HG03571 (cell line): ENCODE measurements at regions not wholly inside any gene's neighbourhood (a gene's known extent, or its start where the extent isn't known, plus 50 kb on each side); places are given as distances from the start of the nearest gene placed in this dataset.
"Not testable (repeated sequence)": the region's sequence is repeated elsewhere in the genome, so short reads cannot be mapped to it uniquely, and the experiment has no call there.

Experiments used
- ATAC-seq: cut with Tn5 transposase; IDR thresholded peaks from one replicate; pipeline ENCODE4 v1.9.1; 2021; ENCODE audit not compliant: unreplicated experiment

- no peak for ATAC-seq
These were observed 1127.7 kb downstream of the REEP3 start for GRCh38 chr10:64648915-64649314.

- no peak for ATAC-seq
These were observed 1137.3 kb downstream of the REEP3 start for GRCh38 chr10:64658528-64658927.

- ATAC-seq: no peak
These were observed 1138.1 kb downstream of the REEP3 start for GRCh38 chr10:64659311-64659710.

- no peak for ATAC-seq
These were observed 1160.8 kb downstream of the REEP3 start for GRCh38 chr10:64682043-64682442.

DNA sequence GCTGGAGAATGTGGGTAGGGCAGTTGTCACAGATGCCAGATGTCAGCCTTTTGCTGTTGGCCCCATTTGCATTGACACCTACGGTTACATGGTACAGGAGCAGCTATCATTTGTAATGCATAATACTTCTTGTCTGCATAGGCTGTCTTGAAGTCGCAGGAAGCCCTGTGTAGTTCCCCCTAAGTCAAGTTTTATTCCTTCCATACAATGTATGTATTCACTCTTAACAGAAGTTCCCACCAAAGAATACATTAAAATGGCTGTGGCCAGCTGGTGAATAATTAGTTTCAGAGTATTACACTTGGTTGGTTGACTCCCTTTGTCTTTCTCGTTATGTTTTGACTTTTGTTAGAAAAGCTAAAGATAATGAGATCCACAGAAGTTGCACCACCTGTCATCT lies 1169.0 kb downstream of the REEP3 start:
- no peak for ATAC-seq

- ATAC-seq: no peak
These were observed 1178.0 kb downstream of the REEP3 start for GRCh38 chr10:64699244-64699643.

DNA sequence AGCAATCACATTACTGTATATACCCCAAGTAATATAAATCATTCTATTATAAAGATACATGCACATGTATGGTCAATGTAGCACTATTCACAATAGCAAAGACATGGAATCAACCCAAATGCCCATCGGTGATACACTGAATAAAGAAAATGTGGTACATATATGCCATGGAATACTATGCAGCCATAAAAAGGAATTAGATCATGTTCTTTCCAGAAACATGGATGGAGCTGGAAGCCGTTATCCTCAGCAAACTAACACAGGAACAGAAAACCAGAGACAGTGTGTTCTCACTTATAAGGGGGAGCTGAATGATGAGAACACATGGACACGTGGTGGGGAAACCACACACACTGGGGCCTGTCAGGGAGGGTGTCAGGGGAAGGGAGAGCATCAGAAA lies 1180.9 kb downstream of the REEP3 start:
- not testable (repeated sequence) for ATAC-seq

DNA sequence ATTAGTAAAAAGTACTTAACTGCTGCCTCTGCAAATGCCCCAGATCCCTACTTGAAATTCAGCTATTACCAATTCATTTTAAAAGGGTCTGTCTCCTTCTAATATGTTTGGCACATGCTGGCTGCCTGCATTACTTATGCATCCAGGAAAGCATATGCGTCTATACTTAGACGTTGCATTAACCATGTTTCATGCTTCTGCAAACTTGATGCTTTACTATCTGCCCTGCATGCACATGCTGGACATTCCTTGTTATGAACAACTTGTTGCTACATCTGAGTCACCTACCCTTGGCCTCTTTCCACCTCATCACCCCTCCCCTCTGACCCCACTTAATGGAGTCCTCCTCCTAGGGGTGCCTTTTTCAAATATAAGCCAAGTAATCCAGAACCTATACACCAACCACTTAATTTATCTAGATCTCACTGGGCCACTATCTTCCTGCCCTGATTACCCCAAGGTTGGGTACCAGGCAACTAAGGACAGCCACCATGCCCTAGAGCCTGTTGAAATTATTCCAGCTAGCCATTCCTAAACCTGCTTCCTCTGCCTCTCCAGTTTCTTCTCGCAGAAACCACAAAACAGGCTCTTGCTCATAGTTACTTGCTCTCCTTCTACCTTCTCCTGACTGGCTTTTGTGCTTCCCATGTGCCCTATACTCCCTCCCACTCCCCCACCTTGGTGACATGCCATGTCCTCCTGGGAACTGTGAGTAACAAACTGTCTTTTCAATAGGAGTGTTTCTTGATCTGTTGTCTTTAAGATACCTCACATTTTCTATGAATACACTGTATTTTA lies 1187.9 kb downstream of the REEP3 start:
- no peak for ATAC-seq

DNA sequence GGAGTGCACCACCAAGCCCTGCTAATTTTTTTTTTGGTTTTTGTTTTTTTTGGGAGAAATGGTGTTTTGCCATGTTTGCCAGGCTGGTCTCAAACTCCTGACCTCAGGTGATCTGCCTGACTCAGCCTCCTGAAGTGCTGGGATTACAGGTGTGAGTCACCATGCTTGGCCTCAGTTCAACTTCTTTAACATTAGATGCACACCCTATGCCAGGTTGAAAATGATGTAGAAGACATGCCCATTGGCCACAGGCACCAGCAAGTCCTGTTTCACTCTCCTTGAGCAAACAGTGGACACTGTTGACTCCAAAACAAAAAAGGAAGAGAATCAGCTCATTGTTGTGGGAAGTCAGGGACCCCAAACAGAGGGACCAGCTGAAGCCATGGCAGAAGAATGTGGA lies 1205.3 kb downstream of the REEP3 start:
- ATAC-seq: no peak

- no peak for ATAC-seq
These were observed 1209.8 kb downstream of the REEP3 start for GRCh38 chr10:64731016-64731415.

DNA sequence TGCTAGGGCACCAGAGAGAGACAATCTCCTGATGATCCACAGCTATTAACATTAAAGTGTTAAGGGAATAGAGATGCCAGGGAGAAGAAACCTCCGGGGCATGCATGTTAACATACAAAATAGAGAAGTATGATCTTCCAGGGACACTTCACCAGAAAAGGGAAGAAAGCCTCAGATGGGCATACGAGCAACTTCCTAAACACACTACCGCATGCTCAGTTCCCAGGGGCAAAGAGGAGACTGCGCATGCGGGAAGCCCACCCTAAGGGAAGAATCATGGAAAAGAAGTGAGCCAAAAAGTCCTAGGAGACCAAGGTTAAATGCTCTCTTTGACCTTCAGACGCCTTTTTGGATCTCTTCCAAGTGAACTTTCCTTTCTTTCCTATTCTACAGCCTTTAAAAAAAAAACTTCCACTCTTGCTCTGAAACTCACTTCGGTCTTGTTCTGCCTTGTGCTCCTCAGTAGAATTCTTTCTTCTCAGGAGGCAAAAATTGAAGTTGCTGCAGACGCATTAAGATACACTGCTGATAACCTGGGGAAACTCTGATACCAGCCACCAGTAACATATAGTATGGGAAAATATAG lies 1211.3 kb downstream of the REEP3 start:
- no peak for ATAC-seq

DNA sequence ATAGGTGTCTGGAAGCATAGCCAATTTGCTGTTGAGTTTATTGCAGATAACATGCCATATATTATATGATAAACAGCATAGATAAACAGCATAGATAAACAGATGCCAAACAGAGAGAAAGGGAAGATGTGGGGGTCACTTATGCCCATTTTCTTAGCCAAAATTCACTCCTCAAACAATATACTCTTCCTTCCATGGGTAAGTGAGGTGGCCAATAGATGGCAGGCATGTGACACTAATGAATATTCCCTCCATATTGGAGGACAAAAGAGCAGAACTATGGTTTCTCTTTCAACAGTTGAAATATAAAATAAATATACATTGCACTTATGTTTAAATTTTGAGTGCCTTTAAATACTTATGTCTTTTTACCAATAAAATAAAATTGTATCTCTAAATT lies 1212.8 kb downstream of the REEP3 start:
- no peak for ATAC-seq

- ATAC-seq: no peak
These were observed 1217.3 kb downstream of the REEP3 start for GRCh38 chr10:64738462-64738861.

GRCh38 chr10:64745565-64745964 lies 1224.4 kb downstream of the REEP3 start:
- ATAC-seq: no peak

GRCh38 chr10:64750672-64751071 lies 1229.5 kb downstream of the REEP3 start:
- ATAC-seq: no peak

GRCh38 chr10:64753516-64753915 lies 1232.3 kb downstream of the REEP3 start:
- no peak for ATAC-seq

DNA sequence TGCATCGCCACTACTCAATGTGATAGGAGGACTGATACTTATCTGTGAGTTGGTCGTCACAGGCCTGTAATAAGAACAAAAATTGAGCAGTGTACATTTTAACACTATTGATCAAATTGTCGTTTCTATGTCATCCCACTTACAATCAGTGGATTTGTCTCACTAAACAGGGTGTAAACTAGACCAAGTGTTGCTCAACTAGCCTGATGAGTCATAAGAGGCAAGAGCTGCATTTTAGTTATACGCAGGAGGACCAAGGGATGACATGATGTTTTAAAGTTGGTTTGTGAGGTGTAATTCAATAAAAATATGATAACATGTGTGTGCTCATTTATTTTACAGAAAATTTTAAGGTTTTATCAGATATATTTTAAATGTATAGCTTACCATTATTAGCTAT lies 1239.2 kb downstream of the REEP3 start:
- ATAC-seq: no peak

DNA sequence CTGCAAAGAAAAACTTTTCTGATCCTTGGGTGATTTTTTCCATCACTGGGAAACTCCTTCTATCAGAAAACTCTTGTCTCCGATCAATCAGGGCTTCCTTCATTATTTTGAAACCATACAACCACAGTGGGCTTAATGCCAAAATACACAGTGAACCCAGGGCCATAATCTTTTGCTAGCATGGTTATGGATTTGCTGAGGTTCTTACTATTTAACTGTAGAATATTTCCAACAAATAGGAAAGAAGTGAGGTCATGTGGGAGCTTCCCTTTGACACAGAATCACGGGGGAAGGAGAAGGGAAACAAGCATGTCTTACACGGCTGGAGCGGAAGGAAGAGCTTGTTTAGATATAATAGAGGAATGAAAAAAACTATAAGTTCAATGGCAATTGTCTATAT lies 1241.7 kb downstream of the REEP3 start:
- no peak for ATAC-seq

DNA sequence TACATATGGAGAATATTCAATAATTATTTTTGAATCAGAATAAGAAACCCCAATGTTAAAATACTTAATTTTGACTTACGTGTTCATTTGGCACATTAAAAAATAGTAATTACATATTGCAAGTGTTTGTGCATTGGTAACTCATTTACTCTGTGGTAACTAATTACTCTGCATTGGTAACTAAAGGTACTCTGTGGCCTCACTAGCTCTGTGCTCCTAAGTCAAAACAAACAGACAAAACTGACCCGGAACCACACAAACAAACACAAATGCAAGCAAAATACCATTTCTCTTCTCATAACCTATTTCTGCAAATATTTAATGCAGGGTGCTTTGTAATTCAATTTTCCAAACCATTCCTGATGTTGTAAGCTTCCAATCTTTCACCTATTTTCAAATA lies 1244.3 kb downstream of the REEP3 start:
- ATAC-seq: no peak

DNA sequence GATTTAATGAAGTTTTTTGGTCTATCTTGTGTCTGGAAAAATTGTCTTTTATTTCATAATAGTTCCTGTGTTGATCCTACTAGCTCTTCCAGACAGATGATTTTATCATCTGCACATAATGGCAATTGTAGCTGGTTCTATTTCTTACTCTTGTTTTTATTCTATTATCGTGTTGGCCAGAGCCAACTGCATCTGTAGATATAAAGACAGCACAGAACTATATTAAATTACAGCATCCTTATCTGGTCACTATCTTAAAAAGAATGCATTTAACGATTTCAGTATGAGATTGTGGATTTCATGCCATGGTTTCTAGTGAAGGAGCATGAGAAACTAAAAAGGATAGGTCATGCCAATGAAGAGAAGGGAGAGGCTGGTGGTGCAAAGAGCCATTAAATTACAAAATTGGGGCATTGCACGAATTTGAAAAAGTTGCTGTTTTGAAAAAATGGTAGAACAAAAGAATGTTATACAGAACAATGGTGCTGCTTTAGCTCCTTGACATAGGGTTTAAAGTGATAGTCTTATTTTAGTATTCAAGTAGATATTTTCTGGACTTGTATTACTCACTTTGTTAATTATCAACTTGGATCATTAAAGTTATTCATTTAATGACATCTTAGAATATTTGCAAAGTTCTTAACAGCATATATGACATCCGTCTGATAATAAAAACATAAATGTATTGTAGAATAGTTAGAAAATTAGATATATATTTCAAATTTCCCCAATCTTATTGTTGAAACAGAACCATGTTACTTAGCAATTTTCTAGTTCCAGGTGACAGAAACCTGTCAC lies 1250.3 kb downstream of the REEP3 start:
- no peak for ATAC-seq

GRCh38 chr10:64773357-64773756 lies 1252.2 kb downstream of the REEP3 start:
- no peak for ATAC-seq

GRCh38 chr10:64784451-64784850 lies 1263.2 kb downstream of the REEP3 start:
- ATAC-seq: not testable (repeated sequence)
